ENCODE measurements at regions not wholly inside any gene's neighbourhood (a gene's known extent, or its start where the extent isn't known, plus 50 kb on each side); places are given as distances from the start of the nearest gene placed in this dataset.

- DNase-seq (ENCODE audit: low spot score) (no peak), ATAC-seq (no peak)
- no peak overlapping the region for H3K4me3 Mint-ChIP-seq
- no peaks in the 10 kb centered on the region for H3K9me3 Mint-ChIP-seq
- no peaks in the 10 kb centered on the region for H3K4me1 Mint-ChIP-seq (ENCODE audit: low read depth in 2 of 2)
- H3K27me3 Mint-ChIP-seq, result peaks cover 9 to 19% of the 10 kb centered on the region in 2 donors
- no peak overlapping the region for H3K27ac Mint-ChIP-seq
- H3K36me3 Mint-ChIP-seq, result no peaks in the 10 kb centered on the region
Observed at GRCh38 chrX:794311-794710, 163.7 kb downstream of the SHOX start.

- no peak for ATAC-seq
- DNase-seq (ENCODE audit: low spot score), result no peak
- Mint-ChIP-seq H3K36me3 (no peaks in the 10 kb centered on the region), H3K27me3 (peaks cover 9 to 22% of the 10 kb centered on the region in 2 donors), H3K27ac (no peak overlapping the region), H3K4me3 (no peak overlapping the region), H3K4me1 (ENCODE audit: low read depth in 2 of 2) (no peaks in the 10 kb centered on the region), H3K9me3 (no peaks in the 10 kb centered on the region)
Observed at GRCh38 chrX:793216-793770, 162.7 kb downstream of the SHOX start.

- H3K9me3 Mint-ChIP-seq, result no peaks in the 10 kb centered on the region
- no peak overlapping the region for H3K27ac Mint-ChIP-seq
- no peaks in the 10 kb centered on the region for H3K4me1 Mint-ChIP-seq (ENCODE audit: low read depth in 2 of 2)
- ATAC-seq, result no peak
- H3K27me3 Mint-ChIP-seq, result peaks cover 9 to 22% of the 10 kb centered on the region in 2 donors
- no peak for DNase-seq (ENCODE audit: low spot score)
- H3K4me3 Mint-ChIP-seq, result no peak overlapping the region
- no peaks in the 10 kb centered on the region for H3K36me3 Mint-ChIP-seq
Observed at GRCh38 chrX:791479-792034, 161.0 kb downstream of the SHOX start.

- ATAC-seq, result no peak
- DNase-seq (ENCODE audit: low spot score), result no peak
- no peak overlapping the region for H3K4me3 Mint-ChIP-seq
- no peaks in the 10 kb centered on the region for H3K4me1 Mint-ChIP-seq (ENCODE audit: low read depth in 2 of 2)
- H3K27ac Mint-ChIP-seq, result no peak overlapping the region
- peaks cover 9 to 22% of the 10 kb centered on the region in 2 donors for H3K27me3 Mint-ChIP-seq
- no peaks in the 10 kb centered on the region for H3K36me3 Mint-ChIP-seq
- no peaks in the 10 kb centered on the region for H3K9me3 Mint-ChIP-seq
Observed at GRCh38 chrX:790783-791360, 160.3 kb downstream of the SHOX start.

GRCh38 chrX:790041-790506, 159.5 kb downstream of the SHOX start:
- no peaks in the 10 kb centered on the region for H3K9me3 Mint-ChIP-seq
- H3K4me3 Mint-ChIP-seq, result no peak overlapping the region
- H3K27me3 Mint-ChIP-seq, result peaks cover 9 to 24% of the 10 kb centered on the region in 2 donors

GRCh38 chrX:789096-789495, 158.5 kb downstream of the SHOX start:
- no peaks in the 10 kb centered on the region for H3K9me3 Mint-ChIP-seq
- H3K4me3 Mint-ChIP-seq, result no peak overlapping the region
- ATAC-seq, result no peak
- H3K4me1 Mint-ChIP-seq (ENCODE audit: low read depth in 2 of 2), result no peaks in the 10 kb centered on the region
- no peak for DNase-seq (ENCODE audit: low spot score)
- peaks cover 9 to 21% of the 10 kb centered on the region in 2 donors for H3K27me3 Mint-ChIP-seq
- no peak overlapping the region for H3K27ac Mint-ChIP-seq
- no peaks in the 10 kb centered on the region for H3K36me3 Mint-ChIP-seq

More at GRCh38 chrX:790041-790506, 159.5 kb downstream of the SHOX start:
- DNase-seq (ENCODE audit: low spot score), result no peak
- ATAC-seq, result no peak
- Mint-ChIP-seq H3K36me3 (no peaks in the 10 kb centered on the region), H3K4me1 (ENCODE audit: low read depth in 2 of 2) (no peaks in the 10 kb centered on the region), H3K27ac (no peak overlapping the region)

GRCh38 chrX:786441-786881, 155.9 kb downstream of the SHOX start:
- H3K4me1 Mint-ChIP-seq (ENCODE audit: low read depth in 2 of 2), result no peaks in the 10 kb centered on the region
- peaks cover 8 to 18% of the 10 kb centered on the region in 2 donors for H3K27me3 Mint-ChIP-seq
- no peaks in the 10 kb centered on the region for H3K9me3 Mint-ChIP-seq
- H3K27ac Mint-ChIP-seq, result no peak overlapping the region
- no peaks in the 10 kb centered on the region for H3K36me3 Mint-ChIP-seq
- no peak overlapping the region for H3K4me3 Mint-ChIP-seq
- DNase-seq (ENCODE audit: low spot score) (no peak), ATAC-seq (no peak)

- Mint-ChIP-seq H3K27ac (no peak overlapping the region), H3K4me1 (ENCODE audit: low read depth in 2 of 2) (no peaks in the 10 kb centered on the region), H3K9me3 (no peaks in the 10 kb centered on the region), H3K36me3 (no peaks in the 10 kb centered on the region), H3K4me3 (no peak overlapping the region), H3K27me3 (peaks cover 0 to 9% of the 10 kb centered on the region in 2 donors)
- ATAC-seq (no peak), DNase-seq (ENCODE audit: low spot score) (no peak)
Observed at GRCh38 chrX:784829-785228, 154.2 kb downstream of the SHOX start.

GRCh38 chrX:781224-782204, 150.9 kb downstream of the SHOX start:
- Mint-ChIP-seq H3K27me3 (peaks cover 0 to 7% of the 10 kb centered on the region in 2 donors), H3K4me3 (no peak overlapping the region), H3K36me3 (no peaks in the 10 kb centered on the region), H3K27ac (no peak overlapping the region), H3K4me1 (ENCODE audit: low read depth in 2 of 2) (no peaks in the 10 kb centered on the region), H3K9me3 (no peaks in the 10 kb centered on the region)
- ATAC-seq, result no peak
- no peak for DNase-seq (ENCODE audit: low spot score)

- Mint-ChIP-seq H3K27me3 (peaks cover 0 to 8% of the 10 kb centered on the region in 2 donors), H3K36me3 (no peaks in the 10 kb centered on the region), H3K9me3 (no peaks in the 10 kb centered on the region), H3K27ac (no peak overlapping the region), H3K4me1 (ENCODE audit: low read depth in 2 of 2) (no peaks in the 10 kb centered on the region), H3K4me3 (no peak overlapping the region)
- no peak for DNase-seq (ENCODE audit: low spot score)
- no peak for ATAC-seq
Observed at GRCh38 chrX:776529-777230, 146.1 kb downstream of the SHOX start.

- Mint-ChIP-seq H3K36me3 (no peaks in the 10 kb centered on the region), H3K27ac (no peak overlapping the region), H3K4me3 (no peak overlapping the region), H3K27me3 (peaks cover 0 to 9% of the 10 kb centered on the region in 2 donors), H3K9me3 (no peaks in the 10 kb centered on the region), H3K4me1 (ENCODE audit: low read depth in 2 of 2) (no peaks in the 10 kb centered on the region)
- no peak for DNase-seq (ENCODE audit: low spot score)
- ATAC-seq, result no peak
Observed at GRCh38 chrX:776061-776460, 145.5 kb downstream of the SHOX start.

GRCh38 chrX:774536-774935, 143.9 kb downstream of the SHOX start:
- DNase-seq (ENCODE audit: low spot score), result no peak
- H3K9me3 Mint-ChIP-seq, result no peaks in the 10 kb centered on the region
- H3K27ac Mint-ChIP-seq, result no peak overlapping the region

GRCh38 chrX:773292-774025, 142.9 kb downstream of the SHOX start:
- H3K36me3 Mint-ChIP-seq, result no peaks in the 10 kb centered on the region
- no peak overlapping the region for H3K4me3 Mint-ChIP-seq
- peaks cover 0 to 8% of the 10 kb centered on the region in 2 donors for H3K27me3 Mint-ChIP-seq
- no peaks in the 10 kb centered on the region for H3K4me1 Mint-ChIP-seq (ENCODE audit: low read depth in 2 of 2)
- DNase-seq (ENCODE audit: low spot score), result no peak
- no peak overlapping the region for H3K27ac Mint-ChIP-seq
- ATAC-seq, result no peak
- no peaks in the 10 kb centered on the region for H3K9me3 Mint-ChIP-seq

More at GRCh38 chrX:774536-774935, 143.9 kb downstream of the SHOX start:
- H3K4me3 Mint-ChIP-seq, result no peak overlapping the region
- peaks cover 0 to 8% of the 10 kb centered on the region in 2 donors for H3K27me3 Mint-ChIP-seq
- no peak for ATAC-seq
- H3K4me1 Mint-ChIP-seq (ENCODE audit: low read depth in 2 of 2), result no peaks in the 10 kb centered on the region
- H3K36me3 Mint-ChIP-seq, result no peaks in the 10 kb centered on the region

All from natural killer cell treated with Interleukin-12 subunit alpha and Interleukin-12 subunit beta and Interleukin-15 and Interleukin-18, amount 100 ng/mL, for 72 hours (primary cell).